CD14-positive monocyte (primary cell): ENCODE measurements at regions not wholly inside any gene's neighbourhood (a gene's known extent, or its start where the extent isn't known, plus 50 kb on each side); places are given as distances from the start of the nearest gene placed in this dataset.
A peak's percentile ranks its signal among the peaks of the same experiment; 100 is the strongest.

Experiments used
- DNase-seq, 3 donors: peaks; one replicate each; pipeline ENCODE4 v3.0.0-alpha.2; 2011 to 2022
- H2AFZ ChIP-seq: 2 replicates; pipeline ENCODE4 v1.6.0; 2012; ENCODE audit warnings: mild to moderate bottlenecking, low read depth, low read length, inconsistent platforms; ENCODE audit not compliant: insufficient read depth, poor library complexity, severe bottlenecking
- H3K27ac ChIP-seq, 2 donors: 1 replicate in 1 of 2; 2 replicates in 1 of 2; pipeline ENCODE4 v1.5.1; 2012 to 2013; ENCODE audit warnings: low read length in 2 of 2, control low read depth in 1 of 2, inconsistent platforms in 1 of 2, low read depth in 1 of 2, mild to moderate bottlenecking in 1 of 2
- H3K27me3 ChIP-seq, 2 donors: one replicate each; pipeline versions ENCODE4 v1.6.0 to v1.6.1; 2011 to 2013; ENCODE audit warnings: low read length in 2 of 2; ENCODE audit not compliant: control insufficient read depth in 2 of 2, insufficient read depth in 2 of 2
- H3K36me3 ChIP-seq, 2 donors: replicated peaks in 1 of 2; 1 replicate in 1 of 2; 2 replicates in 1 of 2; pipeline versions ENCODE4 v1.5.1 to v1.6.1; 2012 to 2013; ENCODE audit warnings: low read length in 2 of 2, control low read depth in 1 of 2, inconsistent platforms in 1 of 2, mild to moderate bottlenecking in 1 of 2; ENCODE audit not compliant: insufficient read depth in 2 of 2, control insufficient read depth in 1 of 2
- H3K4me1 ChIP-seq, 2 donors: 1 replicate in 1 of 2; 2 replicates in 1 of 2; pipeline versions ENCODE4 v1.5.1 to v1.6.1; 2012 to 2013; ENCODE audit warnings: low read length in 2 of 2, control low read depth in 1 of 2, inconsistent platforms in 1 of 2, mild to moderate bottlenecking in 1 of 2, moderate library complexity in 1 of 2; ENCODE audit not compliant: insufficient read depth in 2 of 2, control insufficient read depth in 1 of 2
- H3K4me2 ChIP-seq: replicated peaks from 2 replicates; pipeline ENCODE3; 2012; ENCODE audit warnings: low read length, moderate library complexity, mild to moderate bottlenecking; ENCODE audit not compliant: poor library complexity, severe bottlenecking; ENCODE audit errors: extremely low read depth
- H3K4me3 ChIP-seq, 3 experiments: fragments of 200-600 bp in 1 of 3; sonication (generic) in 1 of 3; replicated peaks in 1 of 3; 1 replicate in 2 of 3; 2 replicates in 1 of 3; pipeline ENCODE4 v1.5.1; 2011 to 2013; ENCODE audit warnings: low read length in 3 of 3, mild to moderate bottlenecking in 3 of 3, control low read depth in 2 of 3, low read depth in 2 of 3, inconsistent platforms in 1 of 3, moderate library complexity in 1 of 3
- H3K79me2 ChIP-seq: 2 replicates; pipeline ENCODE4 v1.6.0; 2012; ENCODE audit warnings: mild to moderate bottlenecking, control low read depth, inconsistent platforms, low read length, moderate library complexity; ENCODE audit not compliant: insufficient read depth
- H3K9ac ChIP-seq: 2 replicates; pipeline ENCODE4 v1.6.0; 2017; ENCODE audit warnings: low read length, mild to moderate bottlenecking; ENCODE audit not compliant: insufficient read depth, poor library complexity, severe bottlenecking
- H3K9me3 ChIP-seq, 2 donors: replicated peaks in 1 of 2; 1 replicate in 1 of 2; 2 replicates in 1 of 2; pipeline versions ENCODE4 v1.5.1 to v1.6.1; 2012 to 2013; ENCODE audit warnings: low read length in 2 of 2, control low read depth in 1 of 2; ENCODE audit not compliant: control insufficient read depth in 1 of 2, insufficient read depth in 1 of 2
- H4K20me1 ChIP-seq: 2 replicates; pipeline ENCODE4 v1.6.0; 2012; ENCODE audit warnings: mild to moderate bottlenecking, low read length, control low read depth, moderate library complexity; ENCODE audit not compliant: insufficient read depth
- H3K27ac Mint-ChIP-seq, 7 donors: one replicate each; pipeline ENCODE4 v1.8.0; 2020; ENCODE audit warnings: mild to moderate bottlenecking in 7 of 7, mixed read lengths in 7 of 7, moderate library complexity in 6 of 7, inconsistent platforms in 2 of 7
- H3K27me3 Mint-ChIP-seq, 3 donors: one replicate each; pipeline ENCODE4 v1.8.0; 2021 to 2022; ENCODE audit warnings: low read depth in 3 of 3, mild to moderate bottlenecking in 3 of 3, mixed read lengths in 3 of 3, moderate library complexity in 3 of 3, inconsistent platforms in 1 of 3
- H3K36me3 Mint-ChIP-seq, 2 donors: one replicate each; pipeline ENCODE4 v1.8.0; 2020; ENCODE audit warnings: mixed read lengths in 2 of 2, inconsistent platforms in 1 of 2, mild to moderate bottlenecking in 1 of 2
- H3K4me1 Mint-ChIP-seq: one replicate; pipeline ENCODE4 v1.8.0; 2020; ENCODE audit warnings: mild to moderate bottlenecking, mixed read lengths
- H3K4me3 Mint-ChIP-seq, 2 donors: one replicate each; pipeline ENCODE4 v1.8.0; 2020; ENCODE audit warnings: mild to moderate bottlenecking in 2 of 2, mixed read lengths in 2 of 2, moderate library complexity in 1 of 2
- H3K9me3 Mint-ChIP-seq, 7 donors: one replicate each; pipeline ENCODE4 v1.8.0; 2020 to 2022; ENCODE audit warnings: mixed read lengths in 7 of 7, mild to moderate bottlenecking in 6 of 7, moderate library complexity in 6 of 7, inconsistent platforms in 2 of 7
- CTCF ChIP-seq: fragments of 200-600 bp; IDR thresholded peaks from one replicate; pipeline ENCODE4 v1.8.0; 2022; ENCODE audit warnings: antibody characterized with exemption, mild to moderate bottlenecking
- WGBS: methylation state at CpG from one replicate; pipeline ENCODE4 v1.1.5; 2013; ENCODE audit warnings: missing lambda C conversion rate; ENCODE audit not compliant: insufficient coverage; 5-methylcytosine and 5-hydroxymethylcytosine counted together
- intact Hi-C, 2 donors: fragments of 100-400 bp; cut with micrococcal nuclease; formaldehyde crosslinking; loops; one replicate each; pipeline versions ENCODE4 v1.15.0 to v1.15.1; 2023

- Histone ChIP-seq H3K9ac (no peak overlapping the region), H3K4me2 (no peak overlapping the region), H3K27me3 (no peaks in the 10 kb centered on the region), H2AFZ (no peak overlapping the region), H3K79me2 (no peaks in the 10 kb centered on the region), H3K4me1 (peaks cover 15% of the 10 kb centered on the region in 2 donors), H3K36me3 (no peaks in the 10 kb centered on the region), H3K27ac (no peak overlapping the region), H3K9me3 (peaks cover 0 to 5% of the 10 kb centered on the region in 2 donors), H4K20me1 (no peaks in the 10 kb centered on the region), H3K4me3 (no peak overlapping the region)
- Mint-ChIP-seq H3K36me3 (peaks cover 2% of the 10 kb centered on the region in 2 donors), H3K9me3 (peaks cover 5 to 19% (median 7%) of the 10 kb centered on the region in 7 donors), H3K4me3 (no peak overlapping the region), H3K27me3 (peaks cover 0 to 1% (median 0%) of the 10 kb centered on the region in 3 donors), H3K27ac (peak overlapping the region in 1 of 7 donors; percentile 65), H3K4me1 (peaks cover 21% of the 10 kb centered on the region)
- no peak for DNase-seq
- intact Hi-C loops: no loop called here
- 82% methylated on average over 6 of the region's 15 CpGs for WGBS
- no peak for TF ChIP-seq CTCF
Measured at GRCh38 chr12:116354950-116355783, 77.7 kb upstream of the MED13L start.

- Histone ChIP-seq H3K27ac (peak overlapping the region; percentile 79 to 87), H3K9ac (peak overlapping the region; percentile 42), H3K27me3 (no peaks in the 10 kb centered on the region), H2AFZ (peak overlapping the region; percentile 52), H3K9me3 (no peaks in the 10 kb centered on the region), H3K4me2 (peak overlapping the region; percentile 52), H4K20me1 (no peaks in the 10 kb centered on the region), H3K79me2 (no peaks in the 10 kb centered on the region), H3K4me3 (peak overlapping the region in 1 of 3 experiments; percentile 54), H3K4me1 (peaks cover 27 to 29% of the 10 kb centered on the region in 2 donors), H3K36me3 (no peaks in the 10 kb centered on the region)
- peaks cover 0 to 14% (median 0%) of the 10 kb centered on the region in 7 donors for H3K9me3 Mint-ChIP-seq
- no peak for DNase-seq
- WGBS: no CpG with 5 or more reads among the region's 3 CpGs
- H3K27ac Mint-ChIP-seq: peak overlapping the region; percentile 87 to 97 (median 93)
- peak overlapping the region in 1 of 2 donors; percentile 63 for H3K4me3 Mint-ChIP-seq
- H3K27me3 Mint-ChIP-seq: peaks cover 0 to 2% (median 1%) of the 10 kb centered on the region in 3 donors
- H3K36me3 Mint-ChIP-seq: peaks cover 0 to 2% of the 10 kb centered on the region in 2 donors
- H3K4me1 Mint-ChIP-seq: peaks cover 31% of the 10 kb centered on the region
- intact Hi-C loops: no loop called here
- TF ChIP-seq CTCF: no peak
Measured at GRCh38 chr12:116358536-116358892, 81.0 kb upstream of the MED13L start.
